Bronchial epithelial cell (primary cell): ENCODE measurements at regions not wholly inside any gene's neighbourhood (a gene's known extent, or its start where the extent isn't known, plus 50 kb on each side); places are given as distances from the start of the nearest gene placed in this dataset.

Experiments used
- DNase-seq: peaks from one replicate; pipeline ENCODE4 v3.0.0-alpha.2; 2010; ENCODE audit warnings: low read depth
- FAIRE-seq: peaks from 2 replicates; lab custom pipeline; 2011; peaks lifted over from hg19 to GRCh38; lab: Jason Lieb, UNC
- H3K27me3 ChIP-seq: 2 replicates; pipeline ENCODE4 v1.5.1; 2011; ENCODE audit warnings: low read length; ENCODE audit not compliant: control insufficient read depth, insufficient read depth
- H3K36me3 ChIP-seq: 2 replicates; pipeline ENCODE4 v1.5.1; 2011; ENCODE audit warnings: low read length; ENCODE audit not compliant: control insufficient read depth, insufficient read depth
- H3K4me3 ChIP-seq: 2 replicates; pipeline ENCODE4 v1.5.1; 2011; ENCODE audit warnings: mild to moderate bottlenecking, low read depth, low read length, control low read depth
- CTCF ChIP-seq: IDR thresholded peaks from 2 replicates; pipeline ENCODE4 v1.5.1; 2011; ENCODE audit warnings: mild to moderate bottlenecking, moderate library complexity, low read length, control low read depth, inconsistent platforms; ENCODE audit not compliant: insufficient read depth, severe bottlenecking

GRCh38 chr14:87203346-87203745 lies 789.6 kb downstream of the GALC start:
- Histone ChIP-seq H3K27me3 (no peaks in the 10 kb centered on the region), H3K4me3 (no peak overlapping the region), H3K36me3 (no peaks in the 10 kb centered on the region)
- TF ChIP-seq CTCF, result no peak
- no peak for FAIRE-seq
- DNase-seq, result no peak

GRCh38 chr14:87199381-87199780 lies 793.6 kb downstream of the GALC start:
- TF ChIP-seq CTCF, result no peak
- Histone ChIP-seq H3K4me3 (no peak overlapping the region), H3K27me3 (no peaks in the 10 kb centered on the region), H3K36me3 (no peaks in the 10 kb centered on the region)
- DNase-seq (no peak), FAIRE-seq (no peak)

- H3K4me3 ChIP-seq, result no peak overlapping the region
- no peak for TF ChIP-seq CTCF
- no peaks in the 10 kb centered on the region for H3K36me3 ChIP-seq
- H3K27me3 ChIP-seq, result no peaks in the 10 kb centered on the region
- FAIRE-seq (no peak), DNase-seq (no peak)
These were observed 796.5 kb downstream of the GALC start for GRCh38 chr14:87196436-87196835.

- no peak for FAIRE-seq
- no peak overlapping the region for H3K4me3 ChIP-seq
- no peaks in the 10 kb centered on the region for H3K27me3 ChIP-seq
- TF ChIP-seq CTCF, result no peak
- DNase-seq, result no peak
- H3K36me3 ChIP-seq, result no peaks in the 10 kb centered on the region
These were observed 805.2 kb downstream of the GALC start for GRCh38 chr14:87187786-87188185.

- DNase-seq (no peak), FAIRE-seq (no peak)
These were observed 806.2 kb downstream of the GALC start for GRCh38 chr14:87186737-87187136.

More at GRCh38 chr14:87186737-87187136, 806.2 kb downstream of the GALC start:
- Histone ChIP-seq H3K27me3 (no peaks in the 10 kb centered on the region), H3K36me3 (no peaks in the 10 kb centered on the region), H3K4me3 (no peak overlapping the region)
- no peak for TF ChIP-seq CTCF
